Peyer's patch (tissue), 4 donors: ENCODE measurements at regions not wholly inside any gene's neighbourhood (a gene's known extent, or its start where the extent isn't known, plus 50 kb on each side); places are given as distances from the start of the nearest gene placed in this dataset.

Experiments used
- POLR2A ChIP-seq, 2 donors: fragments of 450-650 bp; IDR thresholded peaks; one replicate each; pipeline ENCODE4 v1.5.1; 2017; ENCODE audit warnings: antibody characterized with exemption in 2 of 2, mild to moderate bottlenecking in 2 of 2, moderate library complexity in 2 of 2
- TF ChIP-seq, protein P1 (sequence below), 6 experiments: fragments of 450-650 bp in 4 of 6; fragments of 200-600 bp in 2 of 6; sonication (generic) in 1 of 6; IDR thresholded peaks; one replicate each; pipeline ENCODE4 v1.5.1; 2017 to 2019; ENCODE audit warnings: antibody characterized with exemption in 6 of 6, mild to moderate bottlenecking in 3 of 6, moderate library complexity in 1 of 6

GRCh38 chr3:145176907-145177306, 984.1 kb downstream of the PLOD2 start:
- TF ChIP-seq, protein P1, sequence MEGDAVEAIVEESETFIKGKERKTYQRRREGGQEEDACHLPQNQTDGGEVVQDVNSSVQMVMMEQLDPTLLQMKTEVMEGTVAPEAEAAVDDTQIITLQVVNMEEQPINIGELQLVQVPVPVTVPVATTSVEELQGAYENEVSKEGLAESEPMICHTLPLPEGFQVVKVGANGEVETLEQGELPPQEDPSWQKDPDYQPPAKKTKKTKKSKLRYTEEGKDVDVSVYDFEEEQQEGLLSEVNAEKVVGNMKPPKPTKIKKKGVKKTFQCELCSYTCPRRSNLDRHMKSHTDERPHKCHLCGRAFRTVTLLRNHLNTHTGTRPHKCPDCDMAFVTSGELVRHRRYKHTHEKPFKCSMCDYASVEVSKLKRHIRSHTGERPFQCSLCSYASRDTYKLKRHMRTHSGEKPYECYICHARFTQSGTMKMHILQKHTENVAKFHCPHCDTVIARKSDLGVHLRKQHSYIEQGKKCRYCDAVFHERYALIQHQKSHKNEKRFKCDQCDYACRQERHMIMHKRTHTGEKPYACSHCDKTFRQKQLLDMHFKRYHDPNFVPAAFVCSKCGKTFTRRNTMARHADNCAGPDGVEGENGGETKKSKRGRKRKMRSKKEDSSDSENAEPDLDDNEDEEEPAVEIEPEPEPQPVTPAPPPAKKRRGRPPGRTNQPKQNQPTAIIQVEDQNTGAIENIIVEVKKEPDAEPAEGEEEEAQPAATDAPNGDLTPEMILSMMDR (IDR thresholded peaks at IDR 0.05) = no peak
- TF ChIP-seq POLR2A (IDR thresholded peaks at IDR 0.05) = no peak
